ENCODE measurements at regions not wholly inside any gene's neighbourhood (a gene's known extent, or its start where the extent isn't known, plus 50 kb on each side); places are given as distances from the start of the nearest gene placed in this dataset.

DNA sequence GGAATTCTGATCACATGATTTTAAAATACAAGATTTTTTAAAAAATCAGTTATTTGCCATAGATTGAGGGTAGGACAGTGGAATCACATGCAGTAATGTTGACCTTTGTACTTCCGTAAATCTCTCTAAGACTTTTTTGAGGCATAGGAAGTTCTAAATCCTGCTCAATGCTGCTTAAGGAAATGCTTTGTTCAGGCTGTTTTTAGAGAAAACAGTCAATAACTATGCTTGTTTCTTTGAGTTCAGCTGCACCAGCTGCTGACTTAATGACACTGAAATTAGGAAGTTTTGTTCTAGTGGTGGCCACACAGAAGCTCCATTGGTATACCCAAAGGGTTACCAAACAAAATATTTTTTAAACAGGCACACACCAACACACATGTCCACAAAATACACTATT lies 60.9 kb downstream of the KLF12 start:
- no peaks in the 10 kb centered on the region for H3K27me3 Mint-ChIP-seq
- H3K9me3 Mint-ChIP-seq, result peaks cover 5% of the 10 kb centered on the region
- DNase-seq (ENCODE audit: extremely low spot score, unreplicated experiment), result no peak
- H3K4me1 Mint-ChIP-seq (ENCODE audit: unreplicated experiment), result no peaks in the 10 kb centered on the region
- no peak overlapping the region for H3K27ac Mint-ChIP-seq
- H3K36me3 Mint-ChIP-seq, result peaks cover 16% of the 10 kb centered on the region
- TF ChIP-seq, protein P1, sequence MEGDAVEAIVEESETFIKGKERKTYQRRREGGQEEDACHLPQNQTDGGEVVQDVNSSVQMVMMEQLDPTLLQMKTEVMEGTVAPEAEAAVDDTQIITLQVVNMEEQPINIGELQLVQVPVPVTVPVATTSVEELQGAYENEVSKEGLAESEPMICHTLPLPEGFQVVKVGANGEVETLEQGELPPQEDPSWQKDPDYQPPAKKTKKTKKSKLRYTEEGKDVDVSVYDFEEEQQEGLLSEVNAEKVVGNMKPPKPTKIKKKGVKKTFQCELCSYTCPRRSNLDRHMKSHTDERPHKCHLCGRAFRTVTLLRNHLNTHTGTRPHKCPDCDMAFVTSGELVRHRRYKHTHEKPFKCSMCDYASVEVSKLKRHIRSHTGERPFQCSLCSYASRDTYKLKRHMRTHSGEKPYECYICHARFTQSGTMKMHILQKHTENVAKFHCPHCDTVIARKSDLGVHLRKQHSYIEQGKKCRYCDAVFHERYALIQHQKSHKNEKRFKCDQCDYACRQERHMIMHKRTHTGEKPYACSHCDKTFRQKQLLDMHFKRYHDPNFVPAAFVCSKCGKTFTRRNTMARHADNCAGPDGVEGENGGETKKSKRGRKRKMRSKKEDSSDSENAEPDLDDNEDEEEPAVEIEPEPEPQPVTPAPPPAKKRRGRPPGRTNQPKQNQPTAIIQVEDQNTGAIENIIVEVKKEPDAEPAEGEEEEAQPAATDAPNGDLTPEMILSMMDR (conservative IDR thresholded peaks at IDR 0.05), result no peak
- H3K4me3 Mint-ChIP-seq, result no peak overlapping the region

DNA sequence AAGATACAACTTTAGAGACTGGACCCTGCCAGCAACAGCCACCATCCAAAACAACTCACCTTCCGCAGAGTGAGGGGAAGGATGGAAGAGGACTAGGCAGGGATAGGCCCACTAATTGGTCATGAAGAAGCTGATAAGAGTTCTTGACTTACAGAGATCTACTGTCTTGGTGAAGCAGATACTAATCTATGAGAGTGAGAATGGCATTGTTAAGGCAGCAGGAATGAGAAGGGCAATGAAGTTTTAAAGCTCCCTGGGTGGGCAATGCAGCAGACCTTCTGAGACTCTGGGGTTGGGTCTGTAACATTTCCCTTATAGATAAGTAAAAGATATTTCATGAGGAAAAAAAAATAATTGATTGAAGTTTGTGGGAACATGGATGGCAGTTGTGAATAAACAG lies 63.7 kb downstream of the KLF12 start:
- Mint-ChIP-seq H3K36me3 (peaks cover 20% of the 10 kb centered on the region), H3K9me3 (peaks cover 5% of the 10 kb centered on the region), H3K4me1 (ENCODE audit: unreplicated experiment) (peaks cover 9% of the 10 kb centered on the region), H3K27me3 (no peaks in the 10 kb centered on the region), H3K4me3 (no peak overlapping the region), H3K27ac (no peak overlapping the region)
- no peak for DNase-seq (ENCODE audit: extremely low spot score, unreplicated experiment)
- TF ChIP-seq, protein P1 (conservative IDR thresholded peaks at IDR 0.05), result no peak

DNA sequence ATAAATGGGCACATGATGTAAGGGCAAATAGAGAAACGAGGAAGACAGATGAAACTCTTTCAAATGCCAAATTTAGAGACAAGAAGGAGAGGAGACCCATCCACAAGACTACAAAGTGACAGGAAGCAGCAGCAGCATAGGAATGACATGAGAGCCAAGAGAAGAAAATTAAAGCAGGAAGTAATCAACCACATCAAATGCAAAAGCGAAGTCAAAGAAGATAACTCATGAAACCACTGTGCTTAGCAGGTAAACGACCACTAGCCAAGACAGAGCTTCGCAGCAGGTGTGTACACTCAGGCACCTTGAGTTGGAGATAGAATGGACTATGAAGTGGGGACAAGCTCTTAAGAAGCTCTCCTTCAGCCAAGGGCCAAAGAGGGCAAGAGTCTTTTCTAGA lies 64.1 kb downstream of the KLF12 start:
- H3K27me3 Mint-ChIP-seq, result no peaks in the 10 kb centered on the region
- TF ChIP-seq, protein P1 (conservative IDR thresholded peaks at IDR 0.05), result no peak
- H3K36me3 Mint-ChIP-seq, result peaks cover 21% of the 10 kb centered on the region
- no peak overlapping the region for H3K27ac Mint-ChIP-seq
- peaks cover 5% of the 10 kb centered on the region for H3K9me3 Mint-ChIP-seq
- H3K4me1 Mint-ChIP-seq (ENCODE audit: unreplicated experiment), result peaks cover 10% of the 10 kb centered on the region
- no peak overlapping the region for H3K4me3 Mint-ChIP-seq
- DNase-seq (ENCODE audit: extremely low spot score, unreplicated experiment), result no peak

DNA sequence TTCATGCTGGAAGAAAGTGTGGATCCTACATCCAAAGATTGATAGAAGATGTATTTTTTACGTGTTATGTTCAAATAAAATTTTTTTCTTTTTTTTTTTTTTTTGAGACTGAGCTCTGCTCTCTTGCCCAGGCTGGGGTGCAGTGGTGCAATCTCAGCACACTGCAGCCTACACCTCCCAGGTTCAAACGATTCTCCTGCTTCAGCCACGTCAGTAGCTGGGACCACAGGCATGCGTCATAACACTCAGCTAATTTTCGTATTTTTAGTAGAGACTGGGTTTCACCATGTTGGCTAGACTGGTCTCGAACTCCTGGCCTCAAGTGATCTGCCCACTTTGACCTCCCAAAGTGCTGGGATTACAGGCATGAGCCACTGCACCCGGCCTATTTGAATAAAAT lies 65.7 kb downstream of the KLF12 start:
- TF ChIP-seq, protein P1 (conservative IDR thresholded peaks at IDR 0.05), result no peak
- no peak overlapping the region for H3K27ac Mint-ChIP-seq
- peaks cover 5% of the 10 kb centered on the region for H3K9me3 Mint-ChIP-seq
- DNase-seq (ENCODE audit: extremely low spot score, unreplicated experiment), result no peak
- peaks cover 21% of the 10 kb centered on the region for H3K36me3 Mint-ChIP-seq
- no peaks in the 10 kb centered on the region for H3K27me3 Mint-ChIP-seq
- no peak overlapping the region for H3K4me3 Mint-ChIP-seq
- peaks cover 14% of the 10 kb centered on the region for H3K4me1 Mint-ChIP-seq (ENCODE audit: unreplicated experiment)

DNA sequence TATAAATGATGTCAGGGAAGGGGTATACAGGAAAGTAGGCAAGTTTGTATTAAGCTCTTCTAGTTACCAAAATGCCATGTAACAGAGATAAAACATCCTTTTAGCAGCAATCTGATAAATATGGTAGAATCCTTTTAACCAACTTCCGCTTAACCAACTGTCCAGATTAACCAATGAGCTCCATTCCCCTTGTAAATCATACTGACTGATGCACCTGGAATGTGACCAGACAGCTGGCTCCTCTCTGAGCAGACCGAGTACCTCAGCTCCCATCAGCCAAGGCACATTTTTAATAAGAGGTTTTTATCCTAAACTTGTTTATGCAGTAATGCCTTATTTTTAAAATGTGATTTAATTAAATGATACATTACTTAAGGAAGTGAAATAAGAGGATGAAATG lies 66.4 kb downstream of the KLF12 start:
- H3K4me3 Mint-ChIP-seq, result no peak overlapping the region
- H3K4me1 Mint-ChIP-seq (ENCODE audit: unreplicated experiment), result peaks cover 20% of the 10 kb centered on the region
- H3K27ac Mint-ChIP-seq, result peak overlapping the region; percentile 67
- H3K27me3 Mint-ChIP-seq, result no peaks in the 10 kb centered on the region
- peaks cover 1% of the 10 kb centered on the region for H3K9me3 Mint-ChIP-seq
- peaks cover 22% of the 10 kb centered on the region for H3K36me3 Mint-ChIP-seq
- DNase-seq (ENCODE audit: extremely low spot score, unreplicated experiment), result no peak
- TF ChIP-seq, protein P1 (conservative IDR thresholded peaks at IDR 0.05), result no peak

DNA sequence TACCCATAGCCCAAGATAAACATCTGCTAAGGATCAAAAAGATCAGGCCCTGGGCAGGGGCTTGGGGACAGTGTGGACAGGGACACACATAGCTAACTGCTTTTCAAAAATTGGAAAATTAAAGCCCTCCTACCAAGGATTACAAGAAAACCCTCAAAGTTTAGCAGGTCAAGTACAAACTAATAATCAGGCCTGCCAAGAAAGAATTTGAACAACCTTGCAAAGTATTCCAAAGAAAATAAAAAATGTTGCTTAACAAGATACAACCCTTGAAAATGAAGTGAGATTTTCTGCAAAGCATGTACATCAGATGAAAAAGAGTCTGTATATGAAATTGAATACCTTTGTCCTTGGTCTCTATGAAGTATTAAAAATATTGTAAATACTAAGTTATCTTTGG lies 67.3 kb downstream of the KLF12 start:
- Mint-ChIP-seq H3K4me1 (ENCODE audit: unreplicated experiment) (peaks cover 29% of the 10 kb centered on the region), H3K36me3 (peaks cover 22% of the 10 kb centered on the region), H3K27me3 (no peaks in the 10 kb centered on the region), H3K9me3 (no peaks in the 10 kb centered on the region), H3K27ac (peak overlapping the region; percentile 67), H3K4me3 (no peak overlapping the region)
- no peak for DNase-seq (ENCODE audit: extremely low spot score, unreplicated experiment)
- TF ChIP-seq, protein P1 (conservative IDR thresholded peaks at IDR 0.05), result no peak

Data from type B pancreatic cell (in vitro differentiated cells).